ENCODE measurements at regions not wholly inside any gene's neighbourhood (a gene's known extent, or its start where the extent isn't known, plus 50 kb on each side); places are given as distances from the start of the nearest gene placed in this dataset.
"Not testable (repeated sequence)": the region's sequence is repeated elsewhere in the genome, so short reads cannot be mapped to it uniquely, and the experiment has no call there.

DNA sequence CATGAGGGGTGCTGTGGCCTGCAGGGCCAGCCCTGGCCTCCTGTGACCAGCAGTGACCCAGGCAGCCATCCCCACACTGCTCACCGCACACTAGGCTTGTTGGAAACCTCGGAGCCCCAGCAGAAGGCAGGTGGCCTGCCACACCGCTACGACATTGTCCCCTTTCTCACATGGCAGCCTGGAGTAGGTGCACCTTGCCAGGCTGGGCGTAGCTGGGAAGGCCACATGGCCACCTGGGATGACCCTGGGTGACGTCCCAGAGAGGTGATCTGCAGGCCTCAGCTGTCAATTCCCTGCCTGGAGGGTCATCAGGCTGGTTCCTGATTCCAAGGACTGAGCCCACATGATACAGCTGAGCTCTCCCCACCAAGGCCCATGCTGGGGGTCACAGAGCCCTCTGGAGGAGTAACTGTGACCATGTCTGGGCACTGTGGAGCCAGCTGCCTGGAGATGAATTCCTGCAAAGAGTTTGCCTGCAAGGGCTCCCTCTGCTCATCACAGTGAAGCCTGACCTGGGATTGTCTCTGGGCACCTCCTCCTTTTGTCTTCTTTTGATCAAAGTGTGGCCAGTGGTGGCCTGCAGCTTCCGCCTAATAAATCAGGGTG, 119.6 kb upstream of the OTOS start:
- Histone ChIP-seq H3K36me3 (ENCODE audit: control insufficient read depth in 3 of 3, insufficient read depth in 3 of 3, low read length in 3 of 3) (no peaks in the 10 kb centered on the region), H3K27me3 (ENCODE audit: control insufficient read depth in 3 of 3, insufficient read depth in 3 of 3, low read length in 3 of 3) (no peaks in the 10 kb centered on the region), H3K4me3 (ENCODE audit: low read length in 3 of 3) (peak overlapping the region in 2 of 3 donors; percentile 36 to 45), H3K27ac (ENCODE audit: low read depth, low read length) (peak overlapping the region; percentile 100), H3K4me1 (ENCODE audit: control insufficient read depth in 3 of 3, insufficient read depth in 3 of 3, low read length in 3 of 3) (peaks cover 49 to 66% (median 56%) of the 10 kb centered on the region in 3 donors), H3K9me3 (ENCODE audit: control insufficient read depth in 3 of 3, low read length in 3 of 3) (no peaks in the 10 kb centered on the region), H3K9ac (ENCODE audit: low read depth in 1 of 3, low read length in 3 of 3) (peak overlapping the region; percentile 80 to 86 (median 86))

DNA sequence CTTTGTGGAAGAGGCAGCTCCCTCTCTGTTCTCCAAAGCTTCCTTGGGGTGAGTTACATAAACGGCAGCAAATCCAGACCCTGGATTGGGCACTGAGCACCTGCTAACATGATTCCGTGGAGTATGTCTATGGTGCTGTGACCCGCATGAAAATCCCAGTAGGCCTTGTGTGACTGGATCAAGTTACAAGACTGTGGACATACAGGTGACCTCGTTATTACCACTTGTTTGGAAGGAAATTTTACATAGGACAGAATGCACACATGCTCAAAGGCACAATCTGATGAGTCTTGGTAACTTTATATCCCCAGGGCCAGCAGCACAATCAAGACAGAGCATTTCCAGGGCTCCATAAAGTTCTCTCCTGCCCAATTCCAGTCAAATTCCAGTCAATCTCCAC, 120.2 kb upstream of the OTOS start:
- Histone ChIP-seq H3K9ac (ENCODE audit: low read depth in 1 of 3, low read length in 3 of 3) (peak overlapping the region; percentile 28 to 86 (median 45)), H3K9me3 (ENCODE audit: control insufficient read depth in 3 of 3, low read length in 3 of 3) (no peaks in the 10 kb centered on the region), H3K4me1 (ENCODE audit: control insufficient read depth in 3 of 3, insufficient read depth in 3 of 3, low read length in 3 of 3) (peaks cover 43 to 59% (median 50%) of the 10 kb centered on the region in 3 donors), H3K27ac (ENCODE audit: low read depth, low read length) (peak overlapping the region; percentile 100), H3K27me3 (ENCODE audit: control insufficient read depth in 3 of 3, insufficient read depth in 3 of 3, low read length in 3 of 3) (no peaks in the 10 kb centered on the region), H3K4me3 (ENCODE audit: low read length in 3 of 3) (peak overlapping the region in 1 of 3 donors; percentile 24), H3K36me3 (ENCODE audit: control insufficient read depth in 3 of 3, insufficient read depth in 3 of 3, low read length in 3 of 3) (no peaks in the 10 kb centered on the region)

DNA sequence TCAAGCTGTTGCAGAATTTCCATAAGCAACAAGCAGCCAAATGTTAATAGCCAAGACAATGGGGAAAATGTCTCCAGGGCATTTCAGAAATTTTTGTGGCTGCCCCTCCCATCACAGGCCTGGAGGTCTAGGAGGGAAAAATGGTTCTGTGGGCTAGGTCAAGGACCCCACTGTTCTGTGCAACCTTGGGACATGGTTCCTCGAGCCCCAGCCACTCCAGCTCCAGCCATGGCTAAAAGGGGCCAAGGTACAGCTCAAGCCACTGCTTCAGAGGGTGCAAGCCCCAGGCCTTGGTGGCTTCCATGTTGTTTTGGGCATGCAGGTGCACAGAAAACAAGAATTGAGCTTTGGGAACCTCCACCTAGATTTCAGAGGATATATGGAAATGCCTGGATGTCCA, 122.1 kb upstream of the OTOS start:
- H3K27me3 ChIP-seq (ENCODE audit: control insufficient read depth in 3 of 3, insufficient read depth in 3 of 3, low read length in 3 of 3); H3K4me3 ChIP-seq (ENCODE audit: low read length in 3 of 3); H3K9ac ChIP-seq (ENCODE audit: low read depth in 1 of 3, low read length in 3 of 3); H3K27ac ChIP-seq (ENCODE audit: low read depth, low read length); H3K9me3 ChIP-seq (ENCODE audit: control insufficient read depth in 3 of 3, low read length in 3 of 3); H3K36me3 ChIP-seq (ENCODE audit: control insufficient read depth in 3 of 3, insufficient read depth in 3 of 3, low read length in 3 of 3): not testable (repeated sequence)
- peaks cover 32 to 40% (median 33%) of the 10 kb centered on the region in 3 donors for H3K4me1 ChIP-seq (ENCODE audit: control insufficient read depth in 3 of 3, insufficient read depth in 3 of 3, low read length in 3 of 3)

DNA sequence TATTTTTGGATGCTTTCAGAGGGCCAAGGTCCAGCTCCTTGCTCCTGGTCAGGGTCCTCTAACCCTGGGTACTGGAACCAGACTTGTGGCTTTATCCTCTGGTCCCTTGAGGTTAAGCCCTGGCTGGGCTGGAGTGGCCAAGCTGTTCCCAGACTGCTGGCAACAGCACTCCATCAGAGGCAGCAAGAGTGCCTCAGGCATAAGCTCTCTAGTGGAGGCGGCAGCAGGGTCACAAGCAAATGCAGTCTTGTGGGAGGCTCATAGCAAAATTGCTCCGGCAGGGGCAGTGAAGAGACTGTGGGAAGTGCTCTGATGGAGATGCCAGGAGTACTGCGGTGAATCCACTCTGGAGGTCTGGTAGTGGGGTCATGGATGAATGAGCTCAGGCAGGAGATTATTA, 128.9 kb upstream of the OTOS start:
- peaks cover 0 to 2% (median 2%) of the 10 kb centered on the region in 3 donors for H3K9me3 ChIP-seq (ENCODE audit: control insufficient read depth in 3 of 3, low read length in 3 of 3)
- no peaks in the 10 kb centered on the region for H3K36me3 ChIP-seq (ENCODE audit: control insufficient read depth in 3 of 3, insufficient read depth in 3 of 3, low read length in 3 of 3)
- H3K9ac ChIP-seq (ENCODE audit: low read depth in 1 of 3, low read length in 3 of 3), result no peak overlapping the region
- H3K4me1 ChIP-seq (ENCODE audit: control insufficient read depth in 3 of 3, insufficient read depth in 3 of 3, low read length in 3 of 3), result no peaks in the 10 kb centered on the region
- H3K27ac ChIP-seq (ENCODE audit: low read depth, low read length), result no peak overlapping the region
- no peaks in the 10 kb centered on the region for H3K27me3 ChIP-seq (ENCODE audit: control insufficient read depth in 3 of 3, insufficient read depth in 3 of 3, low read length in 3 of 3)
- H3K4me3 ChIP-seq (ENCODE audit: low read length in 3 of 3), result no peak overlapping the region

DNA sequence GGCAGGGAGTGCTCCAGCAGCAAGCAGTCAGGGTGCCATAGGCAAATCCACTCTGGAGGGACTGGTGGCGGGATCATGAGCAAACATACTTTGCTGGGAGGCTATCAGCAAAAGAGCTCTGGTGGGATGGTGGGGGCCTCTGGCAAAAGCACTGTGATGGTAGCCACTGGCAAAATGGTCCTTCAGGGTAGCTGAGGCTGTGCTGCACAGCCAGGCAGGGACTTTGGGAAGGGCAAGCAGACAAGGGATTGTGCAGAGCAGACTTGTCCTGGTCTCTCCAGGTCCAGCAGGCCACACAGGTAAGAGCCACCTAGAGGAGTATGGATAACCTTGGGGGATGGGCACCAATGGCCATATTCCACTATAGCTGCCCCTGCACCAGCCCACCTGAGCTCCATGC, 129.4 kb upstream of the OTOS start:
- H3K36me3 ChIP-seq (ENCODE audit: control insufficient read depth in 3 of 3, insufficient read depth in 3 of 3, low read length in 3 of 3), result no peaks in the 10 kb centered on the region
- no peaks in the 10 kb centered on the region for H3K27me3 ChIP-seq (ENCODE audit: control insufficient read depth in 3 of 3, insufficient read depth in 3 of 3, low read length in 3 of 3)
- H3K4me3 ChIP-seq (ENCODE audit: low read length in 3 of 3), result no peak overlapping the region
- H3K4me1 ChIP-seq (ENCODE audit: control insufficient read depth in 3 of 3, insufficient read depth in 3 of 3, low read length in 3 of 3), result no peaks in the 10 kb centered on the region
- H3K9me3 ChIP-seq (ENCODE audit: control insufficient read depth in 3 of 3, low read length in 3 of 3), result peaks cover 0 to 2% (median 2%) of the 10 kb centered on the region in 3 donors
- no peak overlapping the region for H3K9ac ChIP-seq (ENCODE audit: low read depth in 1 of 3, low read length in 3 of 3)
- H3K27ac ChIP-seq (ENCODE audit: low read depth, low read length), result no peak overlapping the region

DNA sequence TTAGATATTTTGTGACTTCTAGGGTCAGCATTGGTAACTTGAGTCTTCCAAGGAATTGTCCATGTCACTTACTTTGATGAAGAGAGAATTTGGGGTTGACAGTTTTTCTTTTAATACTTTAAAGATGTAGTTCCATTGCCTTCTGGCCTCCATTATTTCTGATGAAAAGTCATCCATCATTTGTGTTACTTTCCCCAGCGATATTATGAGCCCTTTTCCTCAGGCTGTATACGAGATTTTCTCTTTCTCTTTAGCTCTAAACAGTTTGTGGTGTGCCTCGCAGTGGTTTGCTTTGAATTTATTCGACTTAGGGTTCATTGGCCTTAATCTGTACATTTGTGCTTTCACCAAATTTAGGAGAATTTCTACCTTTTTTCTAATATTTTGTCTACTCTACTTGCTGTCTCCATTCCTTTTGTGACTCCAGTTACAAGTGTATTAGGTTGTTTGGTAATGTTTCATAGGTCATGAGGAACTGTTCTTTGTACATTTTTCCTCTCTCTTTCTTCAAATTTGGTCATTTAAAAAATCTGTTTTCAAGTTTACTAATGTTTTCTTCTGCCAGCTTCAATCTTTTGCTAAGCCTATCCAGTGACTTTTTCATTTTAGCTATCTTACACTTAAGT, 131.4 kb upstream of the OTOS start:
- no peak overlapping the region for H3K27ac ChIP-seq (ENCODE audit: low read depth, low read length)
- H3K4me3 ChIP-seq (ENCODE audit: low read length in 3 of 3), result no peak overlapping the region
- no peaks in the 10 kb centered on the region for H3K27me3 ChIP-seq (ENCODE audit: control insufficient read depth in 3 of 3, insufficient read depth in 3 of 3, low read length in 3 of 3)
- H3K9me3 ChIP-seq (ENCODE audit: control insufficient read depth in 3 of 3, low read length in 3 of 3), result peaks cover 0 to 2% (median 2%) of the 10 kb centered on the region in 3 donors
- H3K9ac ChIP-seq (ENCODE audit: low read depth in 1 of 3, low read length in 3 of 3), result no peak overlapping the region
- peaks cover 0 to under 1% (median 0%) of the 10 kb centered on the region in 3 donors for H3K4me1 ChIP-seq (ENCODE audit: control insufficient read depth in 3 of 3, insufficient read depth in 3 of 3, low read length in 3 of 3)
- H3K36me3 ChIP-seq (ENCODE audit: control insufficient read depth in 3 of 3, insufficient read depth in 3 of 3, low read length in 3 of 3), result no peaks in the 10 kb centered on the region

DNA sequence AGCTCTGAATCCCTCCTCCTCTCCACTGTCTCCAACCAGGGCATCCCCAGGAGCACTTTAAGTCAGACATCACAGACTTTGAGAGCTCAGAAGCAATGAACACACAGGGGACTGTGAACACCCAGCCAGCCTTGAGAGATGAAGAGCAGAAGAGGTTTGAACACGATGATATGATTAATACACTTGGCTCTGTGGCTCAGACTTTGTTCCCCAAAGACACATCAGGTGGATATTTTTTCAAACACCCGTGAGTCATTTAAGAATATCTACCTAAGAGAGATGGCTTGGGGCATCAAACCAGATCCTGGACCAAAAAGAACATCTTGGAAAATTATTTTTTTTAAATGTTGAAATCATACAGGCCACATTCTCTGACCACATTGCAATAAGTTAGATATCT, 134.9 kb upstream of the OTOS start:
- no peak overlapping the region for H3K27ac ChIP-seq (ENCODE audit: low read depth, low read length)
- peaks cover 0 to 2% (median 2%) of the 10 kb centered on the region in 3 donors for H3K9me3 ChIP-seq (ENCODE audit: control insufficient read depth in 3 of 3, low read length in 3 of 3)

DNA sequence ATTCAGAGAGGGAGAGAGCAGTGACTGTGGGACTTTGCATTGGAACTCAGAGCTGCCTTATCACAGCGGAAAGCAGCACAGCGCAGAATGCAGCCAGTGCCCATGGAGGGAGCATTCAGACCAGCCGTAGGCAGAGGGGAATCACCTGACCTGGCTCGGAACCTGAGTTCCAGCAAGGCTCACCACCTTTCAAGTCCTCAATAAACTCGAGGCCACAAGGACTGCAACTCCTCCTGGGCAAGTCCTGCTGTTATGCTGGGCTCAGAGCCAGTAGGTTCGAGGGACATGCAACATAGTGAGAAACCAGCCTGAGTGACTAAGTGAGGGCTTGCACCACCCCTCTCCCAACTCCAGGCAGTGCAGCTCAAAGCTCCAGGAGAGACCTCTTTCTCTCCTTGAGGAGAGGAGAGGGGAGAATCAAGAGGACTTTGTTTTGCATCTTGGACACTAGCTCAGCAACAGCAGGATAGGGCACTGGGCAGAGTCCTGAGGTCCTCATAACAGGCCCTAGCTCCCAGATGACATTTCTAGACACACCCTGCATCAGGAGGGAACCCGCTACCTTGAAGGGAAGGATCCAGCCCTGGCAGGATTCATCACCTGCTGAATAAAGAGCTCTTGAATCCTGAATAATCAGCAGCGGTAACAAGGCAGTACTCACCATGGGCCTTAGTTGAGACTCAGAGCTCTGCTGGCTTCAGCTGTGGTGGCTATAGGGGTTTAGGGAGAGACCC, 136.8 kb upstream of the OTOS start:
- Histone ChIP-seq H3K4me1 (ENCODE audit: control insufficient read depth in 3 of 3, insufficient read depth in 3 of 3, low read length in 3 of 3) (peaks cover 7 to 20% (median 7%) of the 10 kb centered on the region in 3 donors), H3K9me3 (ENCODE audit: control insufficient read depth in 3 of 3, low read length in 3 of 3) (peaks cover 0 to 2% (median 0%) of the 10 kb centered on the region in 3 donors), H3K4me3 (ENCODE audit: low read length in 3 of 3) (no peak overlapping the region), H3K27me3 (ENCODE audit: control insufficient read depth in 3 of 3, insufficient read depth in 3 of 3, low read length in 3 of 3) (no peaks in the 10 kb centered on the region), H3K9ac (ENCODE audit: low read depth in 1 of 3, low read length in 3 of 3) (peak overlapping the region in 1 of 3 donors; percentile 4), H3K36me3 (ENCODE audit: control insufficient read depth in 3 of 3, insufficient read depth in 3 of 3, low read length in 3 of 3) (no peaks in the 10 kb centered on the region), H3K27ac (ENCODE audit: low read depth, low read length) (no peak overlapping the region)

More for the DNA sequence above, 134.9 kb upstream of the OTOS start:
- H3K4me3 ChIP-seq (ENCODE audit: low read length in 3 of 3), result no peak overlapping the region
- H3K27me3 ChIP-seq (ENCODE audit: control insufficient read depth in 3 of 3, insufficient read depth in 3 of 3, low read length in 3 of 3), result no peaks in the 10 kb centered on the region
- no peaks in the 10 kb centered on the region for H3K36me3 ChIP-seq (ENCODE audit: control insufficient read depth in 3 of 3, insufficient read depth in 3 of 3, low read length in 3 of 3)
- H3K4me1 ChIP-seq (ENCODE audit: control insufficient read depth in 3 of 3, insufficient read depth in 3 of 3, low read length in 3 of 3), result peaks cover 7 to 20% (median 7%) of the 10 kb centered on the region in 3 donors
- H3K9ac ChIP-seq (ENCODE audit: low read depth in 1 of 3, low read length in 3 of 3), result no peak overlapping the region

DNA sequence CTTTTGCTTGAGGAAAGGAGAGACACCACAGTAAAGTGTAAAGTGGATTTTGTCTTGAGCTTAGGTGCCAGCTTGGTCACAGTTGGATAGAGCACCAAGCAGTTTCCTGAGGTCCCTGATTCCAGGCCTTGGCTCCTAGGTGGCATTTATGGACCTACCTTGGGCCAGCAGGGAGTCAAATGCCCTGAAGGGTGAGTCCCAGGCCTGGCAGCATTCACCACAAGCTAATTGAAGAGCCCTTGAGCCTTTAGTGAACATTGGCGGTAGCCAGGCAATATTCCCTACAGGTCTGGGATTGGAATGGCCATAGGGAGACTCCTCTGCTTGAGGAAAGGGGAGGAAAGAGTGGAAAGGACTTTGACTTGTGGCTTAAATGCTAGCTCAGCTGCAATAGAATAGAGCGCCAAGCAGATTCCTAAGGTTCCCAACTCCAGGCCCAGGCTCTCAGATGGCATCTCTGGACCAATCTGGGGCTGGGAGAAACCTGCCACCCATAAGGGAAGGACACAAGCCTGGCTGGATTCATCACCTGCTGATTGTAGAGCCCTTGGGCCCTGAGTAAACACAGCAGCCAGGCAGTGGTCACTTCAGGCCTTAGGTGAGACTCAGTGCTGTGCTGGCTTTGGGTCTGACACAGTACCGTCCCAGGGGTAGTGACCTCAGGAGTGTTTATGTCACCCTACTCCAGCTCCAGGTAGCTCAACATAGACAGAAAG, 137.5 kb upstream of the OTOS start:
- Histone ChIP-seq H3K9ac (ENCODE audit: low read depth in 1 of 3, low read length in 3 of 3) (no peak overlapping the region), H3K4me3 (ENCODE audit: low read length in 3 of 3) (no peak overlapping the region), H3K9me3 (ENCODE audit: control insufficient read depth in 3 of 3, low read length in 3 of 3) (no peaks in the 10 kb centered on the region), H3K27me3 (ENCODE audit: control insufficient read depth in 3 of 3, insufficient read depth in 3 of 3, low read length in 3 of 3) (no peaks in the 10 kb centered on the region), H3K4me1 (ENCODE audit: control insufficient read depth in 3 of 3, insufficient read depth in 3 of 3, low read length in 3 of 3) (peaks cover 7 to 20% (median 7%) of the 10 kb centered on the region in 3 donors), H3K27ac (ENCODE audit: low read depth, low read length) (no peak overlapping the region), H3K36me3 (ENCODE audit: control insufficient read depth in 3 of 3, insufficient read depth in 3 of 3, low read length in 3 of 3) (no peaks in the 10 kb centered on the region)
